ENCODE measurements at regions not wholly inside any gene's neighbourhood (a gene's known extent, or its start where the extent isn't known, plus 50 kb on each side); places are given as distances from the start of the nearest gene placed in this dataset.

GRCh38 chrX:112279940-112280339, 197.4 kb upstream of the TRPC5 start:
- no peak overlapping the region for H2AFZ ChIP-seq (ENCODE audit: control insufficient read depth, low read length)
- no peaks in the 10 kb centered on the region for H3K9me3 ChIP-seq (ENCODE audit: control insufficient read depth, low read depth, low read length)
- no peak overlapping the region for H3K4me3 ChIP-seq (ENCODE audit: control insufficient read depth in 2 of 3, extremely low read depth in 1 of 3, insufficient read depth in 2 of 3, low read depth in 1 of 3, low read length in 3 of 3)
- no peak overlapping the region for H3K9ac ChIP-seq (ENCODE audit: control insufficient read depth, extremely low read depth, insufficient read depth, low read length)
- H3K36me3 ChIP-seq (ENCODE audit: control insufficient read depth in 2 of 2, extremely low read depth in 1 of 2, insufficient read depth in 2 of 2, low read length in 2 of 2): no peaks in the 10 kb centered on the region
- no peaks in the 10 kb centered on the region for H3K9me1 ChIP-seq (ENCODE audit: control insufficient read depth, extremely low read depth, insufficient read depth, low read length)
- no peaks in the 10 kb centered on the region for H4K20me1 ChIP-seq (ENCODE audit: control insufficient read depth, extremely low read depth, insufficient read depth, low read length)
- DNase-seq (ENCODE audit: low read depth, low spot score): no peak
- H3K27ac ChIP-seq (ENCODE audit: control insufficient read depth, insufficient read depth, low read length): no peak overlapping the region
- no peak for FAIRE-seq
- no peaks in the 10 kb centered on the region for H3K4me1 ChIP-seq (ENCODE audit: control insufficient read depth, extremely low read depth, insufficient read depth, low read length)
- H3K27me3 ChIP-seq (ENCODE audit: control insufficient read depth, extremely low read depth, insufficient read depth, low read length): no peaks in the 10 kb centered on the region
- dilution Hi-C loops (cut with MboI; ENCODE audit: extremely low pct_ligation_motif_present, low sequenced_read_pairs): no loop called here
- no peaks in the 10 kb centered on the region for H3K79me2 ChIP-seq (ENCODE audit: control insufficient read depth, insufficient read depth, low read length)
- H3K4me2 ChIP-seq (ENCODE audit: control insufficient read depth, extremely low read depth, insufficient read depth, low read depth, low read length): no peak overlapping the region
- TF ChIP-seq EZH2 (IDR thresholded peaks at IDR 0.05; ENCODE audit: low read length): no peak
- TF ChIP-seq CTCF (optimal IDR thresholded peaks at IDR 0.05 in 1 of 3, IDR thresholded peaks at IDR 0.05 in 1 of 3, conservative IDR thresholded peaks at IDR 0.05 in 1 of 3; ENCODE audit: extremely low read depth in 1 of 3, insufficient read depth in 2 of 3, low read length in 3 of 3): no peak

- H3K9me1 ChIP-seq (ENCODE audit: control insufficient read depth, extremely low read depth, insufficient read depth, low read length): no peaks in the 10 kb centered on the region
- no peak overlapping the region for H3K27ac ChIP-seq (ENCODE audit: control insufficient read depth, insufficient read depth, low read length)
- TF ChIP-seq CTCF (optimal IDR thresholded peaks at IDR 0.05 in 1 of 3, IDR thresholded peaks at IDR 0.05 in 1 of 3, conservative IDR thresholded peaks at IDR 0.05 in 1 of 3; ENCODE audit: extremely low read depth in 1 of 3, insufficient read depth in 2 of 3, low read length in 3 of 3): no peak
- TF ChIP-seq EZH2 (IDR thresholded peaks at IDR 0.05; ENCODE audit: low read length): no peak
- H3K27me3 ChIP-seq (ENCODE audit: control insufficient read depth, extremely low read depth, insufficient read depth, low read length): no peaks in the 10 kb centered on the region
- no peaks in the 10 kb centered on the region for H3K36me3 ChIP-seq (ENCODE audit: control insufficient read depth in 2 of 2, extremely low read depth in 1 of 2, insufficient read depth in 2 of 2, low read length in 2 of 2)
- H3K4me3 ChIP-seq (ENCODE audit: control insufficient read depth in 2 of 3, extremely low read depth in 1 of 3, insufficient read depth in 2 of 3, low read depth in 1 of 3, low read length in 3 of 3): no peak overlapping the region
- no peak overlapping the region for H2AFZ ChIP-seq (ENCODE audit: control insufficient read depth, low read length)
- dilution Hi-C loops (cut with MboI; ENCODE audit: extremely low pct_ligation_motif_present, low sequenced_read_pairs): no loop called here
- H3K4me2 ChIP-seq (ENCODE audit: control insufficient read depth, extremely low read depth, insufficient read depth, low read depth, low read length): no peak overlapping the region
- no peaks in the 10 kb centered on the region for H3K79me2 ChIP-seq (ENCODE audit: control insufficient read depth, insufficient read depth, low read length)
- no peak overlapping the region for H3K9ac ChIP-seq (ENCODE audit: control insufficient read depth, extremely low read depth, insufficient read depth, low read length)
- H3K9me3 ChIP-seq (ENCODE audit: control insufficient read depth, low read depth, low read length): no peaks in the 10 kb centered on the region
- FAIRE-seq (no peak), DNase-seq (ENCODE audit: low read depth, low spot score) (no peak)
- H4K20me1 ChIP-seq (ENCODE audit: control insufficient read depth, extremely low read depth, insufficient read depth, low read length): no peaks in the 10 kb centered on the region
- no peaks in the 10 kb centered on the region for H3K4me1 ChIP-seq (ENCODE audit: control insufficient read depth, extremely low read depth, insufficient read depth, low read length)
These were observed 188.4 kb upstream of the TRPC5 start for GRCh38 chrX:112270991-112271390.

All from keratinocyte (primary cell).